GM12878 (cell line): ENCODE measurements at regions not wholly inside any gene's neighbourhood (a gene's known extent, or its start where the extent isn't known, plus 50 kb on each side); places are given as distances from the start of the nearest gene placed in this dataset.

Source experiments
- ATAC-seq: fragments of 200-7000 bp; cut with Tn5 transposase; 3 replicates; pipeline ENCODE4 v1.9.1; 2020; ENCODE audit warnings: mild to moderate bottlenecking, moderate library complexity
- BruUV-seq: library from RNA; stranded (reverse); fragments of 400-500 nt; replicated peaks from 2 replicates; lab custom pipeline; 2021; lab: Mats Ljungman, UMichigan
- CTCF ChIA-PET: fragments of 300-600 bp; sonication (Branson Sonifier 250); formaldehyde crosslinking; extraction: SDS; loops from one replicate; lab custom pipeline; 2021; ENCODE audit warnings: inconsistent platforms; lab: Yijun Ruan, JAX
- POLR2A ChIA-PET: fragments of 350-600 bp; formaldehyde crosslinking; extraction: SDS; loops from one replicate; lab custom pipeline; 2021; ENCODE audit warnings: inconsistent platforms; lab: Charles Lee
- RAD21 ChIA-PET: fragments of 300-600 bp; sonication (Branson Sonifier 250); formaldehyde crosslinking; loops from one replicate; lab custom pipeline; 2023; ENCODE audit warnings: antibody characterized with exemption; ENCODE audit not compliant: unreplicated experiment; lab: Charles Lee
- SMC1A ChIA-PET: fragments of 300-600 bp; sonication (Branson Sonifier 250); formaldehyde crosslinking; loops from one replicate; lab custom pipeline; 2023; ENCODE audit not compliant: unreplicated experiment, uncharacterized antibody; lab: Charles Lee
- DNase-seq: peaks from one replicate; pipeline ENCODE4 v3.0.0-alpha.2; 2011; ENCODE audit warnings: low read depth, low spot score
- FAIRE-seq: peaks from 3 replicates; lab custom pipeline; 2011; peaks lifted over from hg19 to GRCh38; lab: Jason Lieb, UNC
- H2AFZ ChIP-seq: 2 replicates; pipeline ENCODE4 v1.6.0; 2011; ENCODE audit warnings: low read depth, low read length, control low read depth; ENCODE audit not compliant: control insufficient read depth
- H3K27ac ChIP-seq: 2 replicates; pipeline ENCODE4 v1.5.1; 2011; ENCODE audit warnings: control low read depth; ENCODE audit not compliant: control insufficient read depth, insufficient read depth
- H3K27me3 ChIP-seq, 2 experiments: replicated peaks in 1 of 2; 2 replicates each; pipeline versions ENCODE4 v1.6.0 to v1.6.1; 2011; ENCODE audit warnings: low read length in 1 of 2; ENCODE audit not compliant: control insufficient read depth in 2 of 2, insufficient read depth in 2 of 2
- H3K36me3 ChIP-seq, 2 experiments: 2 replicates each; pipeline ENCODE4 v1.5.1; 2011; ENCODE audit warnings: low read length in 1 of 2; ENCODE audit not compliant: control insufficient read depth in 2 of 2, insufficient read depth in 2 of 2
- H3K4me1 ChIP-seq: 2 replicates; pipeline ENCODE4 v1.6.1; 2011; ENCODE audit warnings: mild to moderate bottlenecking, low read length, moderate library complexity, mixed read lengths; ENCODE audit not compliant: control insufficient read depth, insufficient read depth
- H3K4me2 ChIP-seq: 2 replicates; pipeline ENCODE4 v1.6.0; 2011; ENCODE audit warnings: control low read depth; ENCODE audit not compliant: control insufficient read depth, insufficient read depth
- H3K4me3 ChIP-seq: fragments of 200-600 bp; sonication (generic); 2 replicates; pipeline ENCODE4 v1.5.1; 2016
- H3K79me2 ChIP-seq: 2 replicates; pipeline ENCODE4 v1.6.0; 2011; ENCODE audit warnings: low read length; ENCODE audit not compliant: control insufficient read depth, insufficient read depth
- H3K9ac ChIP-seq: 2 replicates; pipeline ENCODE4 v1.8.0; 2011; ENCODE audit warnings: low read length, control low read depth, mixed read lengths; ENCODE audit not compliant: control insufficient read depth, insufficient read depth
- H3K9me3 ChIP-seq: replicated peaks from 3 replicates; pipeline ENCODE4 v1.5.1; 2011; ENCODE audit warnings: mild to moderate bottlenecking, low read length; ENCODE audit not compliant: control insufficient read depth, insufficient read depth
- H4K20me1 ChIP-seq: 2 replicates; pipeline ENCODE4 v1.6.0; 2011; ENCODE audit not compliant: control insufficient read depth, insufficient read depth
- CEBPZ ChIP-seq: fragments of 150-350 bp; IDR thresholded peaks from 2 replicates; pipeline ENCODE4 v1.6.1; 2016; ENCODE audit warnings: low read depth, low read length
- JUND ChIP-seq: IDR thresholded peaks from 2 replicates; pipeline ENCODE4 v1.6.1; 2012; ENCODE audit warnings: low read depth, mild to moderate bottlenecking, low read length, improper control_type of control experiment, moderate library complexity
- NBN ChIP-seq: fragments of 450-650 bp; IDR thresholded peaks from 2 replicates; pipeline ENCODE4 v1.6.1; 2016
- NFXL1 ChIP-seq: fragments of 450-650 bp; IDR thresholded peaks from 2 replicates; pipeline ENCODE4 v1.6.1; 2017; ENCODE audit warnings: antibody characterized with exemption, mild to moderate bottlenecking, borderline replicate concordance
- NKRF ChIP-seq: fragments of 450-650 bp; conservative IDR thresholded peaks from 2 replicates; pipeline ENCODE4 v1.6.1; 2017; ENCODE audit warnings: mild to moderate bottlenecking, moderate library complexity
- NR2C2 ChIP-seq: IDR thresholded peaks from 2 replicates; pipeline ENCODE4 v1.6.1; 2011; ENCODE audit warnings: borderline replicate concordance, low read depth; ENCODE audit not compliant: control insufficient read depth, insufficient read length
- POLR2AphosphoS5 ChIP-seq: IDR thresholded peaks from 2 replicates; pipeline ENCODE4 v1.6.1; 2011; ENCODE audit warnings: mild to moderate bottlenecking, low read length, inconsistent platforms
- USF1 ChIP-seq: IDR thresholded peaks from 2 replicates; pipeline ENCODE4 v1.6.1; 2011; ENCODE audit warnings: borderline replicate concordance, low read depth, mild to moderate bottlenecking, moderate library complexity, mixed read lengths, low read length; ENCODE audit not compliant: insufficient read depth; ENCODE audit errors: extremely low read length
- WRNIP1 ChIP-seq: IDR thresholded peaks from 2 replicates; pipeline ENCODE4 v1.6.1; 2011; ENCODE audit warnings: low read depth, low read length, improper control_type of control experiment, borderline replicate concordance
- WGBS: methylation state at CpG from one replicate; pipeline ENCODE4 v1.1.6; 2016; ENCODE audit warnings: low lambda C conversion rate; ENCODE audit not compliant: insufficient replicate concordance, insufficient coverage; ENCODE audit errors: missing lambda C conversion rate; 5-methylcytosine and 5-hydroxymethylcytosine counted together
- in situ Hi-C: fragments of 300-500 bp; cut with MboI; formaldehyde crosslinking; loops from 9 replicates; pipeline ENCODE4 v1.14.3; 2018; ENCODE audit warnings: mixed read lengths
- intact Hi-C: fragments of 100-400 bp; cut with micrococcal nuclease; formaldehyde crosslinking; loops from one replicate; pipeline ENCODE4 v1.14.2; 2022; ENCODE audit not compliant: unreplicated experiment

GRCh38 chr6:9522101-9522500 is 892.8 kb downstream of the TFAP2A start:
- CTCF ChIA-PET, result interaction anchor here (0.6 to 1.1 kb wide), 4 partner anchors 16 to 907 kb away, joined by 3 to 4 read pairs (median 3); no protein-coding TSS in a partner anchor
- H3K27me3 ChIP-seq, result no peaks in the 10 kb centered on the region
- no peak overlapping the region for H2AFZ ChIP-seq
- no peak for DNase-seq
- H3K27ac ChIP-seq, result no peak overlapping the region
- RAD21 ChIA-PET, result interaction anchor here (0.7 to 1.1 kb wide), 3 partner anchors 11 to 15 kb away, joined by 3 to 4 read pairs (median 3); no protein-coding TSS in a partner anchor
- H4K20me1 ChIP-seq, result no peaks in the 10 kb centered on the region
- H3K79me2 ChIP-seq, result no peaks in the 10 kb centered on the region
- no peaks in the 10 kb centered on the region for H3K36me3 ChIP-seq
- no peak for FAIRE-seq
- SMC1A ChIA-PET, result interaction anchor here (0.6 to 5.8 kb wide), 6 partner anchors 8 to 250 kb away, joined by 3 to 43 read pairs (median 4); no protein-coding TSS in a partner anchor
- no peak overlapping the region for H3K4me2 ChIP-seq
- intact Hi-C loops, result no loop called here
- H3K4me1 ChIP-seq, result no peaks in the 10 kb centered on the region
- ATAC-seq, result no peak
- in situ Hi-C loops, result no loop called here
- no peaks in the 10 kb centered on the region; the same call in 2 of the 3 replicates for H3K9me3 ChIP-seq
- POLR2A ChIA-PET, result interaction anchor here (0.9 to 1.5 kb wide), 3 partner anchors 14 to 56 kb away, joined by 3 to 5 read pairs (median 4); no protein-coding TSS in a partner anchor
- no peak overlapping the region for H3K9ac ChIP-seq
- BruUV-seq, result no TSS peak
- TF ChIP-seq WRNIP1, result no peak
- TF ChIP-seq USF1, result no peak
- no peak for TF ChIP-seq JUND
- TF ChIP-seq NFXL1, result no peak
- TF ChIP-seq NR2C2, result no peak
- no peak for TF ChIP-seq CEBPZ
- no peak for TF ChIP-seq NBN
- TF ChIP-seq NKRF, result no peak
- no peak for TF ChIP-seq POLR2AphosphoS5
- no peak overlapping the region for H3K4me3 ChIP-seq
- 22% methylated on average over 3 of the region's 3 CpGs for WGBS
